Neutrophil (primary cell): ENCODE measurements at regions not wholly inside any gene's neighbourhood (a gene's known extent, or its start where the extent isn't known, plus 50 kb on each side); places are given as distances from the start of the nearest gene placed in this dataset.

Source experiments
- H3K27ac ChIP-seq: fragments of 200-600 bp; sonication (generic); 2 replicates; pipeline ENCODE4 v1.5.1; 2016; ENCODE audit warnings: mild to moderate bottlenecking, moderate library complexity
- H3K27me3 ChIP-seq: fragments of 200-600 bp; sonication (generic); 2 replicates; pipeline ENCODE4 v1.6.0; 2016; ENCODE audit warnings: mild to moderate bottlenecking
- H3K36me3 ChIP-seq: fragments of 200-600 bp; sonication (generic); 2 replicates; pipeline ENCODE4 v1.5.1; 2017
- H3K4me1 ChIP-seq, 2 experiments: fragments of 200-600 bp in 1 of 2; sonication (generic) in 1 of 2; 1 replicate in 1 of 2; 2 replicates in 1 of 2; pipeline versions ENCODE4 v1.5.1 to v1.6.1; 2013 to 2016; ENCODE audit warnings: low read depth in 1 of 2, low read length in 1 of 2, mild to moderate bottlenecking in 1 of 2, moderate library complexity in 1 of 2; ENCODE audit not compliant: control insufficient read depth in 1 of 2, insufficient read depth in 1 of 2
- H3K4me3 ChIP-seq, 2 experiments: fragments of 200-600 bp in 1 of 2; sonication (generic) in 1 of 2; 1 replicate in 1 of 2; 2 replicates in 1 of 2; pipeline ENCODE4 v1.5.1; 2013 to 2016; ENCODE audit warnings: low read depth in 1 of 2, low read length in 1 of 2, mild to moderate bottlenecking in 1 of 2, moderate library complexity in 1 of 2
- H3K9me3 ChIP-seq: fragments of 200-600 bp; sonication (generic); 2 replicates; pipeline ENCODE4 v1.5.1; 2016
- CTCF ChIP-seq: fragments of 200-600 bp; sonication (generic); IDR thresholded peaks from 2 replicates; pipeline ENCODE4 v1.5.1; 2016; ENCODE audit warnings: antibody characterized with exemption

- TF ChIP-seq CTCF, result no peak
- H3K27me3 ChIP-seq, result no peaks in the 10 kb centered on the region
- H3K4me1 ChIP-seq, result peaks cover 4 to 9% of the 10 kb centered on the region in 2 experiments
- no peak overlapping the region for H3K4me3 ChIP-seq
- no peaks in the 10 kb centered on the region for H3K36me3 ChIP-seq
- H3K27ac ChIP-seq, result no peak overlapping the region
- no peaks in the 10 kb centered on the region for H3K9me3 ChIP-seq
These were observed 65.8 kb upstream of the ATL2 start for GRCh38 chr2:38442643-38443541.

GRCh38 chr2:38441346-38441745 is 64.3 kb upstream of the ATL2 start:
- Histone ChIP-seq H3K4me1 (peaks cover 4 to 9% of the 10 kb centered on the region in 2 experiments), H3K36me3 (no peaks in the 10 kb centered on the region), H3K9me3 (no peaks in the 10 kb centered on the region), H3K27ac (no peak overlapping the region), H3K27me3 (no peaks in the 10 kb centered on the region), H3K4me3 (no peak overlapping the region)
- TF ChIP-seq CTCF, result no peak

- Histone ChIP-seq H3K27me3 (no peaks in the 10 kb centered on the region), H3K4me3 (no peak overlapping the region), H3K9me3 (no peaks in the 10 kb centered on the region), H3K27ac (no peak overlapping the region), H3K4me1 (peaks cover 4 to 9% of the 10 kb centered on the region in 2 experiments), H3K36me3 (no peaks in the 10 kb centered on the region)
- TF ChIP-seq CTCF, result no peak
These were observed 63.6 kb upstream of the ATL2 start for GRCh38 chr2:38440655-38441054.

GRCh38 chr2:38439863-38440262 is 62.8 kb upstream of the ATL2 start:
- Histone ChIP-seq H3K9me3 (no peaks in the 10 kb centered on the region), H3K4me1 (peaks cover 4 to 9% of the 10 kb centered on the region in 2 experiments), H3K27me3 (no peaks in the 10 kb centered on the region), H3K4me3 (no peak overlapping the region), H3K36me3 (no peaks in the 10 kb centered on the region), H3K27ac (no peak overlapping the region)
- no peak for TF ChIP-seq CTCF

GRCh38 chr2:38438883-38439612 is 62.0 kb upstream of the ATL2 start:
- Histone ChIP-seq H3K27ac (no peak overlapping the region), H3K27me3 (no peaks in the 10 kb centered on the region), H3K4me3 (no peak overlapping the region), H3K9me3 (no peaks in the 10 kb centered on the region), H3K4me1 (peaks cover under 1 to 9% of the 10 kb centered on the region in 2 experiments), H3K36me3 (no peaks in the 10 kb centered on the region)
- no peak for TF ChIP-seq CTCF
